Coronary artery (tissue), 2 donors: ENCODE measurements at regions not wholly inside any gene's neighbourhood (a gene's known extent, or its start where the extent isn't known, plus 50 kb on each side); places are given as distances from the start of the nearest gene placed in this dataset.
"Not testable (repeated sequence)": the region's sequence is repeated elsewhere in the genome, so short reads cannot be mapped to it uniquely, and the experiment has no call there.

ENCODE experiments used
- DNase-seq: peaks from one replicate; pipeline ENCODE4 v3.0.0-alpha.2; 2017; ENCODE audit warnings: low spot score
- H3K27ac ChIP-seq, 2 donors: fragments of 200-600 bp; sonication (generic); one replicate each; pipeline ENCODE4 v1.5.1; 2016 to 2019
- H3K4me3 ChIP-seq: fragments of 200-600 bp; sonication (generic); 2 replicates; pipeline ENCODE4 v1.5.1; 2016; ENCODE audit warnings: mild to moderate bottlenecking, moderate library complexity
- TF ChIP-seq, protein P1 (sequence below): fragments of 200-600 bp; sonication (generic); IDR thresholded peaks from one replicate; pipeline ENCODE4 v1.5.1; 2019; ENCODE audit warnings: antibody characterized with exemption

DNA sequence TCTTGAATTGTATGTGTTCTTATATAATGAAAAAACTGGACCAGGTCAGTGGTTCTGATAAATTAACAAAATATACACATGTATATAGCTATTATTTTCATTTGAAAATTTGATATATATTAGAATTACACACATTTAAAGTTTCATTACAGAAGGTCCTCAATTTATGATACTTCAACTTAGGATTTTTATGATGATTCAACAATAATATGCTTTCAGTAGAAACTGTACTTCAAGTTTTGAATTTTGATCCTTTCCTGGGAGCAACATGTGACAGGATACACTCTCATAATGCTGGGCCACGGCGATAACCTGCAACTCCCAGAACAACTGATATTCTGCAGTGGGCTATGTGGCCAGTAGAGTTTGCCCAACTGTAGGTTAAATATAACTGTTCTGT, 344.7 kb downstream of the TAF11L14 start:
- no peak for DNase-seq
- no peak overlapping the region for H3K27ac ChIP-seq
- TF ChIP-seq, protein P1, sequence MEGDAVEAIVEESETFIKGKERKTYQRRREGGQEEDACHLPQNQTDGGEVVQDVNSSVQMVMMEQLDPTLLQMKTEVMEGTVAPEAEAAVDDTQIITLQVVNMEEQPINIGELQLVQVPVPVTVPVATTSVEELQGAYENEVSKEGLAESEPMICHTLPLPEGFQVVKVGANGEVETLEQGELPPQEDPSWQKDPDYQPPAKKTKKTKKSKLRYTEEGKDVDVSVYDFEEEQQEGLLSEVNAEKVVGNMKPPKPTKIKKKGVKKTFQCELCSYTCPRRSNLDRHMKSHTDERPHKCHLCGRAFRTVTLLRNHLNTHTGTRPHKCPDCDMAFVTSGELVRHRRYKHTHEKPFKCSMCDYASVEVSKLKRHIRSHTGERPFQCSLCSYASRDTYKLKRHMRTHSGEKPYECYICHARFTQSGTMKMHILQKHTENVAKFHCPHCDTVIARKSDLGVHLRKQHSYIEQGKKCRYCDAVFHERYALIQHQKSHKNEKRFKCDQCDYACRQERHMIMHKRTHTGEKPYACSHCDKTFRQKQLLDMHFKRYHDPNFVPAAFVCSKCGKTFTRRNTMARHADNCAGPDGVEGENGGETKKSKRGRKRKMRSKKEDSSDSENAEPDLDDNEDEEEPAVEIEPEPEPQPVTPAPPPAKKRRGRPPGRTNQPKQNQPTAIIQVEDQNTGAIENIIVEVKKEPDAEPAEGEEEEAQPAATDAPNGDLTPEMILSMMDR = no peak
- H3K4me3 ChIP-seq = no peak overlapping the region

DNA sequence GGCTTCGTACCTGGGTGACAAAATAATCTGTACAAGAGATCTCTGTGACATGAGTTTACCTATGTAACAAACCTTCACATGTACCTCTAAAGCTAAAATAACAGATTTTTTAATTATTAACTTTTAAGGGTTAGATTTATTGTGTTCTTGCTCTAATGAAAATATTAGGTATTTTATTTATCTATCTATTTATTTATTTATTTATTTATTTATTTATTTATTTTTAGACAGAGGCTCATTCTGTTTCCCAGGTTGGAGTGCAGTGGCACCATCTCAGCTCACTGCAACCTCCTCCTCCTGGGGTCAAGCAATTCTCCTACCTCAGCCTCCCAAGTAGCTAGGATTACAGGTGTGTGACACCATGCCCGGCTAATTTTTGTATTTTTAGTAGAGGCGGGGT, 348.4 kb downstream of the TAF11L14 start:
- H3K4me3 ChIP-seq, H3K27ac ChIP-seq, DNase-seq: not testable (repeated sequence)

DNA sequence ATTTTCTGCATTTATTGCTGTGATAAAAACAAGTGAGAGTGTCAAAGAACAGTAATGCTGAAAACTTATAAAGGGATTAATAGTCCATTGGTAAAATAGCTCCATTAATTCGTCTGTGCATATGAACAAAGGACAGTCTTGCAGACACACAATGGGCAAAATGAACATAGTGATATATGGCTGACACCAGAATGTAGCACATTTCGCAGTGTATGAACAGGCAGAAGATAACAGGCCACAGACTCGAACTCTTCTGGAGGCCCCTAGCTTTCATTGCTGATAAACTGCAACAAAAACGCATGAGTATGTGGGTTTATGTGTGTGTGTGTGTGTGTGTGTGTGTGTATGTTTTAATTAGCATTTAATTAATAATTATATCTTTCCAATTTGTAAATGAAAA, 354.8 kb downstream of the TAF11L14 start:
- no peak overlapping the region for H3K4me3 ChIP-seq
- no peak for DNase-seq
- H3K27ac ChIP-seq = no peak overlapping the region
- TF ChIP-seq, protein P1 = no peak

DNA sequence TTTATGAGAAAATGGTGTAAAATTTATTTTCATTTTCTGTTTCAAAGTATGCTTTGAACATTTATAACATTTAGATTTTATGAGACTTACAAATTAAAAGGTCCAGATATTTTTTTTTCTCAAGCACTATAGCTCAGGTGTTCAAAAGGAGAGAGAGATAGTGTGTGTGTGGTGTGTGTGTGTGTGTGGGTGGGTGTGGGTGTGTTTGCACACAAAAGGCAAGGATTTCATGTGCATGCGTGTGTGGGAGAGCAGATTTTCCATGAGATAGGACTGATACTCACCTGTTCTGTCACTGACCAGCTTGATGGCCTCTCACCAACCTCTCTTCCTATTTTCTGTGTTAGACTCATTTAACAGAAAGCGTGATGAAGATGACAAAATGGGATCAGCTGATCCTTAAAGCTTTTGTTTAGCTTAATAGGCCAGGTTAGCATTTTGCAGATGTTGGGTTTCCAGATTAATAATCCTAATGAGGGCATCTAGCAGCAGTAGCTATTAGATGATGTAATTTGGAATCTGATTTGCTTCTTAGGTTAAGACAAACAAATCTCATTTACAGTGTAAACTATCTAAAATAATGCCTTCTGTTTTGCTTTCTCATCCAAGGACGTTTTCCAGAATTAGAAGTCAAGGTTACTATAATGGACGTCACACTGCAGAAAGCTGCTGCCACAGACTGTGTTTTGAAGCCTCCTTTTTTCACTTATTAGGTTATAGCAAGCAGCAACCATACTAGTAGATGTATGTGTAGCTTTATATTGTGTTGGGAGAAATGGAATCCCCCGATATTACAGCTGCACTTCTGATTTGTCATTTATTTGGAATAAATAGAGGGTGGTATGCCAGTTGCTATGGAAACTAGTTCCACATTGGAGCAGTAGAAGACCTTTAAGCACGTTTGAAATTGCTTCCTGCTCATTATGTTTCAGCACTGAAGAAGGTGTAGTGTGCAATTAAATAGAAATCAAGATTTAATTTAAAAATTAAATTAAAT, 355.6 kb downstream of the TAF11L14 start:
- Histone ChIP-seq H3K4me3 (no peak overlapping the region), H3K27ac (no peak overlapping the region)
- DNase-seq = no peak
- TF ChIP-seq, protein P1 = no peak

DNA sequence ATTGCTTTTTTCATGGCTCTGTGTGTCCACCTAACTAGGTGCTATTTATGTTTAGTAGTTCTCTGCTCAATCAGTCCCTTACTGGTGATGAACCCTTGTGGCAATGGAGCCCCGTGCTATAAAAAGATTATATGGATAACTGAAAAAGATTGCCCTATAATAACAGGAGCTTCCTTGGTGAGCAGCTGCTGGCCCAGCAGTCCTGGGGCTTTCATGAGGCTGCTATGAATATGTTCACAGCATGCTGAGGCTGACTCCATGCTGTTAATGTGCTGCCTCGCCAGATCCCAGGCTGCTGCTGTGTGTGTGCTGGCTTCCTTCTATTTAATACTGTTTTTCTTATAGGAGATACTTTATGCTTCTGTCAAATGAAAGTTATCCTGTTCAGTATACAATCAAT, 357.5 kb downstream of the TAF11L14 start:
- Histone ChIP-seq H3K4me3 (no peak overlapping the region), H3K27ac (no peak overlapping the region)
- no peak for DNase-seq
- TF ChIP-seq, protein P1 = no peak

DNA sequence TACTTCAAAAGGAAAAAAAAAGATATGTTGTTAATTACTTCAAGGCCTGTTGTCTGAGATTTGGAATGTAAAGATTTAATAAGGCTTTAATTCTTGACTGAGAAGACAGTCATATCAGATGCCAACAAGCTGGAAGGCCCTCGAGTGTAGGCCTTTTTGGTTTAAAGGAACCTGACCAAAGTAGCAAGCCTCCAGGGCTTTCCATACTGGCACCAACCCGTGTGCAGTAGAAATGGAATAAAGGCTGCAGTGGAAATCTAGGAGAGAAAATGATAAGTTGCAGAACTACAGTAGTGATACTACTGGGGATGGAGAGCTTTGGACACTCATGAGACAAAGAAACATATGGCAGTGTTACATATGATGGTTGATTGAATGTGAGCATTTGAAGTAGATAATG, 358.0 kb downstream of the TAF11L14 start:
- TF ChIP-seq, protein P1 = no peak
- Histone ChIP-seq H3K27ac (no peak overlapping the region), H3K4me3 (no peak overlapping the region)
- no peak for DNase-seq

DNA sequence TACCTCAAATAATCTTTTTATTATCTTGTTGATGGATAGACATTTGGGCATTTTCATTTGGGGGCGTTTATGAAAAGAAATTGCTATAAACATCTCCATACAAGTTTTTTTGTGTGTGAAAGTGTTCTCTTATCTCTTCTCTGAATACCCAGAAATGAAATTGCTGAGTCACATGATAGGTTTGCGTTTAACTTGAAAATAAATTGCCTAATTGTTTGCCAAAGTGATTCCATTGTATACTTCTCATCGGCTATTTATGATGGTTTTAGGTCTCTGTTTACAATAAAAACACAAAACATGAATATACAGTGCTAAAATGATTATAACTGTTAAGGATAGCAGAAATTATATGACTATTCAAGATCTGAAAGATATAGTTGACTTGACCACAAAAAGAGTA, 361.7 kb downstream of the TAF11L14 start:
- TF ChIP-seq, protein P1 = no peak
- Histone ChIP-seq H3K27ac (no peak overlapping the region), H3K4me3 (no peak overlapping the region)
- no peak for DNase-seq
